ENCODE measurements at regions not wholly inside any gene's neighbourhood (a gene's known extent, or its start where the extent isn't known, plus 50 kb on each side); places are given as distances from the start of the nearest gene placed in this dataset.
"Not testable (repeated sequence)": the region's sequence is repeated elsewhere in the genome, so short reads cannot be mapped to it uniquely, and the experiment has no call there.

DNA sequence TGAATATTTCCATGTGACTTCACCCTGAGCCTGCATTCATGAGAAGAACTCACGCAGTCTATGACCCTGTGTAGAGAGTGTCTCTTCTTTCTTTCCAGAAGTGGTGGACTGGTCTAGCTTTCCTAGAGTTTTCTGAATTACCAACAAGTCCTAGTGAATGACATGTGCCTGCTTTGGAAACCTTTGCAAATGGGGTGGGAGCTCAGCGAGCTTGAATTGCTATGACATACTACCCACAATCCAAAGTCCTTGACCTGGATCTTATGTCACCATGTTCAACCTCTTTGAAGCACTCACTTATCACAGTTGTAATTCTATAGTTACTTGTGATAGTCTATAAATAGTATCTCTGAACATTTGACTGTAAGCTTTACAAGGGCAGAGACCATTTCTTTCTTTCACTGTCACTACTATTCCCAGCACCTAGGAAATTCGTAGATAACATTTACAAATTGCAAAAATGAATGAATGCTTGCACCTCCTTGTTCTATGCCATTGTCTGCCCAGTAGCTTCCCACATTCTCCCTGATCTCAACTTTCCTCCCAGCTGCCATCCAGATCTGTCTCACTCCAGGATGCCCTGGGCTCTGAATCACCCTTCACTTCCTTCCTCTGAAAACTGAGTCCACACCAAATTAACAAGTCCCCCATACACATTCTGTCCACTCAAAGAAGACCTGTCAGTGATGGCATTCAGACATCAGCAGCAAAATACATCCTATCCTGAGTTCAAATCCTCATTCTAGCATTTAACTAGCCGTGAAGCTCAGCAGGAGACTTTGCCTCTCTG, 201.9 kb upstream of the SESN3 start:
- DNase-seq, result no peak

DNA sequence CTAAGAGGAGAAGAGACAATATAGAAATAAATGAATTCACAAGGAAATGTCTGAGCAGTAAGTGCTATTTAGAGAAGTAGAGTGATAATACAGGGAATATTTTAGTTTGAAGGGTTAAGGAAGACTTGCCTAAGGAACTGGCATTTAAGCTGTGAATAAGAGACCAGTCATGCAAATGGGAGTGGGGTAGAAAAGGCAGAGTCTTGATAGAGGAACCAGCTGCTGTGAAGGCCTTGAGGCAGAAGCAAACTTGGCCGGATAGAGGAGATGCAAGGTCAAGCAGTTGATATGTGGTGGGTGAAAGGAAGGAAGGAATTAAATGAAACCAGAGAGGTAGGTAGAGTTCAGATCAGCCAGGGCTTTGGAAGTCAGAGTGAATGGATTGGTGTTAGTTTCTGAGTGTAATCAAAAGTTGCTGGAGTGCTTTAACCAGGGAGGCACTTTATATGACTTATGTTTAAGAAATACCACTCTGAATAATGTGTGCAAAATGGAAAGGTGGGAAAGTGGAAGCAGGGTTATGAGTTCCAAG, 198.4 kb upstream of the SESN3 start:
- DNase-seq, result no peak

DNA sequence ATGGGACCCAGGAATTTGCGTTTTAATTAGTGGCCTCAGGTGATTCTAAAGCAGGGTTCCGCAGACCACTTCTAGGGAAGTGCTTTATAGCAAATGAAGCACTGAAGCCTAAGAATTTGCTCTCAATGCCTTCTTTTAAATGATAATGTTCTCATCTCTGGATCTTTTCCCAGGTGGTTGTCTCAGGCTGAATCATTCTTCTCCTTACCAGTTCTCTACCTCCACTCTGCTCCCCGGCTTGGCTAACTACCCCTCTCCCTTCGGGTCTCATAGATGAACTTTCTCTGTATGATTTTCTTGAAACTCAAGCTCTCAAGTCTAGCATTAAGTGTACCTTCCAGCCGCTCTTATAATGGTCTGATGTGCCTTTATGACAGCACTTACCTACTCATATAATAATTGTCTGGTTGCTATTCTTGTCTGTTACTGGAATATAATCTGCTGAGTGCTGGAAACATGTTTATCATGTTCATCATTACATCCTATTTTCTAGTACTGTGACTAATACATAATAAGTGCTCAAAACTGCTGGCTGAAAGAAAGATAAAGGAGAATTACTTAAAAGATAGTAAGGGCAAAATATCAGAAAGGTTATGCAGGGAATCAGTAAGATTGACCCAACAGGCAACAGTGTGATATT, 195.9 kb upstream of the SESN3 start:
- DNase-seq, result no peak

DNA sequence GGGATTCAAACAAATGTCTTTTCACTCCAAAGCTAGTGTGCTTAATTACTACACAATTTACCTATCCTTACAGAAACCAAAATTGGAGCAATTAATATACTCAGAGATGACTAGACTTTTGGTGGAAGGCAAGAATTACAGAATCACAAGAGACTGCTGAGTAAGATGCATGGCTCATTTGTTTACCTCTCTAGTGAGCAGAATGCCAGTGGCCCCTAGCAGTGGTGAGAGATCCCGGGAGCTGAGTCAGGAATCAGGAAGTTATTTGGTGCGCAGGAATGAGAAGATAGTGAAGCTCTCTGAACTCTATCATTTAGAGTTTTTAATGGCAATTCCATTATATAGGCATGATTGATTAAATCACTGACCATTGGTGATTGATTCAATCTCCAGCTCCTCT, 188.9 kb upstream of the SESN3 start:
- DNase-seq, result no peak

DNA sequence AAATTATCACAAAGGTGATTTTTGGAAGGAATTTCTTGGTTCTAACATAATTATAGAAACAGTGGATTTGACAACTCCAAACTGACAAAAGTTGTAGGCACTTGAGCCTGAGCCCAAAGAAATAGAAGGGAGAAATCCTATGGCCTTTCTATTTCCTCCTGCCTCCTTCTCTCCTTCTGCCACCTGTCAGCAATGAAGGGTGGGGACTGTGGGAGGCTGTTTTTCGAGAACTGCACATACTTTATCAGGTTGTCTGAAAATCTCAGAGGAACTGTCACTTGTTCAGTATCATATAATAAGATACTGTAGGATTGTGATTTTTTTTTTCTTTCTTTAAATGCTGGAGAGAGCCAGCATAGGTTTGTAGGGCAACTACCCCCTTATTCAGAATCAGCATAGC, 187.9 kb upstream of the SESN3 start:
- DNase-seq, result no peak

DNA sequence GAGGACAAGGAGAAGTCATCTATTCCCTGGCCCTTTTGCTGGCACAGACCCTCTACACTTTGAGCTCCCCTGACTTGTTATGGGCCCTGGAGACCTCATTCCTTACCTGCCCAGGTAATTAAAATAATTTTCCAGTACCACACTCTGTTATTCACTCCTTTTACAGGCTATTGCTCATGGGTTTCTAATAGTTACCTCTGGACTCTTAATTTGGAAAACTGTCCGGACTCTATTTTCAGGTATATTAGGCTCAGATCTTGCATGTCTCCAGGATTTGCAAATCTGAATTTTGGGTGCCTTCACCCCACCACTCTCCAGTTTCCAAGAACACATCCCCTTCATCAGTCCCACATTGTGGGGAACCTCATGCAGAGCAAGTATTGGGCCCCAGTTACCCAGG, 186.8 kb upstream of the SESN3 start:
- DNase-seq, result no peak

DNA sequence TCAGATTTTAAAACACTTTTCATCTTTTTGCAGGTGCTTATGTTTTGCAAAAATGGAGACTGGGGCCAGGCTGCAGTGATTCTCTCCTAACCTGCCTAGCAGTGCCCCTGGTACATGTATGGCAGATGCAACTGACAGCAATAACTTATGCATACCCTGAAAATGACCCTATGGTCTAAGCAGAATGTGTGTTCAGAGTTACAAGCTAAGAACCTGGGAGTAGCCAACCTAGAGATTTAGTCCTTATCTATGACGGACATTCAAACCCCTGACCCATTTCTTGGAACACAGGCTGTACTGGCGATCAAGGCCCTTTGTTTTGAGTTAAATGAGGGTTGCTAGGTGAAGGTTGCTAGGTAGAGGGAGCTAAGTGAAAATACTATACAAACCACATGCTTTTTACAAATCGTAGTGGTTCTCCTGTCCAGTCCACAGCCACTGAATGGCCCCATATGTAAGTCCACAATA, 184.9 kb upstream of the SESN3 start:
- no peak for DNase-seq

DNA sequence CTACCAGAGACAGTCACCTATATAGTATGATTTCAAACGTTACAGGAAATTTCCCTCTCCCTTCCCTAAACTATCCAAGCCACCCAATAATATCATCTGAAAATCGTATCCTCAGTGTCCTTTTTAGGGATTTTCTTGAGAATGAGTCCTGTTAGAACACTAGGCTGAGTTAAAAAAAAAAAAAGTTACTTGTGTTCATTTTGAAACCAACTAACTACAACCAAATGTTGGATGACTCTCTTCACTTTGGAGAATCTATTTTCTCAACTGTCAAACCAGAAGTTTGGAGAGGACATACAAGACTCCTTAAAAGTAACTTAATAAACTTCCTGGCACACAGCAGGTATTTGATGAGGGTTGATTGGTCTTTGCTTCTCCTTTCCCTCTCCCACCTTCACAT, 183.2 kb upstream of the SESN3 start:
- DNase-seq, result no peak

DNA sequence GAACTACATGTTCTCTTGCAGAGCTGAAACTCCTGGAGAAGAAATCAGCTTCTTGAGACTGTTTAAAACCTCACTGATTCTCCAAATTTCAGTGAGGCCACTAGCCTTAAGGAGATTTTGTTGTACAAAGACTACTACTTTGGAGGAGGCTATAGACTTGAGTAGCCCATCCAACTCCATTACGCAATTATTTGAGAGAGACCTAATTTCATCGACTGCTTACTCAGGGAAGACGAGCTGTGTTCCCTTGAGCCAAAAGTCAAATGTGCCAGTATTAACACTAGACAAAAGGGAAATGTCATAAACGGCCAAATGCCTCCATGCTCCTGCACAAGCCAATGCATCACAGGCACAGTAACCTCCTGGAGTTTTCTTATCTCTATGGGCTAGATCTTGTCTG, 182.8 kb upstream of the SESN3 start:
- DNase-seq, result no peak

DNA sequence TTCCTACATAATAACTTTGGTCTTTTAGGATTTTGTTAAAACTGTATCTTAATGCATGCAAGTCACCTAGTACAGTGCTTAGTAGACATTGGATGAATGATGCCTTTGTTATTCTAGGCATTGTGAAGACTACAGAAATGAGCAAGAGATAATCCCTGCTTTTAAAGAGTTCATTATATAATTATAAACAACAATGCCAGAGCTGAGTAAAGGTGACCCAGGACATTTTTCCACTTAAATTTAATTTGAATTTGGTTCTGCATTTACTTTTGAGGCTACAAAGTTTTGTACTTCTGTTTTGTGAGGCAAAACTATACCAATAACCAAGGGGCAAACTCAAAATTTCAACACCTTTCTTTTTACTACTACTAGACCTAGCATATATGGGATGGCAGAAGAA, 182.0 kb upstream of the SESN3 start:
- DNase-seq, result no peak

DNA sequence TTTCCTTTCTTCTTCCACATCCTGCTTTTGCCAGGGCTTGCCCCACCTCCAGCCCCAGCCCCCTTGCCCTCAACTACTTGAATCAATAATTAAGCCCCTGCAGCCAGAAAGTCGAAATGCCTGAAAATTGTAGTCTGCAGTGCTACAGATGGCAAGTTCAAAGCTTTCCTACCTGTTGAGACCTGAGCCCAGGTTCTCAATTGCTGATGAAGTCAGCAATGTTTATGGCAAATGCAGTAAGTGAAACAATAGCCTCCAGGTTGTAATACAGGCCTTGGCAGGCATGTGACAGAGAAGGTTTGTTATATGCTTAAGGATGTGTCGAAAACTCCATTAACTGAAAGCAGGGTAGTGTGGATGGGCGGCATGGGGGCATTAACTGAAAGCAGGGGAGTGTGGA, 181.1 kb upstream of the SESN3 start:
- no peak for DNase-seq

DNA sequence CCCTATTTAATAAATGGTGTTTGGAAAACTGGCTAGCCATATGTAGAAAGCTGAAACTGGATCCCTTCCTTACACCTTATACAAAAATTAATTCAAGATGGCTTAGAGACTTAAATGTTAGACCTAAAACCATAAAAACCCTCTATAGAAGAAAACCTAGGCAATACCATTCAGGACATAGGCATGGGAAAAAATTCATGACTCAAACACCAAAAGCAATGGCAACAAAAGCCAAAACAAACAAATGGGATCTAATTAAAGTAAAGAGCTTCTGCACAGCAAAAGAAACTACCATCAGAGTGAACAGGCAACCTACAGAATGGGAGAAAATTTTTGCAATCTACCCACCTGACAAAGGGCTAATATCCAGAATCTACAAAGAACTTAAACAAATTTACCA, 179.7 kb upstream of the SESN3 start:
- DNase-seq, result not testable (repeated sequence)

DNA sequence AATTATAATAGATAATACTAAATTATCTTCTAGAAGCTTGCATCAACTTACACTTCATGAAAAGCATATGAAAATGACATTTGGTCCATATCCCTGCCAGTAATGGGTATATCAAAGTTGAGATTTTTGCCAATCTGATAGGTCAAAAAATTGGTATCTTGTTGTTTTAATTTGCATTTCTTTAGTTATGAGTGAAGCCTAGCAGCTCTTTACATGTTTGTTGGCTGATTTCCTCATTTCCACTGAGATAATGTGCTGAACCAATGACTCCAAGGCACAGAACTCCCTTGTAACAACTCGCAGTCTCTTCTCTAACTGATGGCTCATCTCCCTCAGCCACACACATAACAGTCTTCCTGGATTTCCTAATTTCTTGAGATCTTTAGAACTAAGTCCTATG, 175.3 kb upstream of the SESN3 start:
- DNase-seq, result no peak

DNA sequence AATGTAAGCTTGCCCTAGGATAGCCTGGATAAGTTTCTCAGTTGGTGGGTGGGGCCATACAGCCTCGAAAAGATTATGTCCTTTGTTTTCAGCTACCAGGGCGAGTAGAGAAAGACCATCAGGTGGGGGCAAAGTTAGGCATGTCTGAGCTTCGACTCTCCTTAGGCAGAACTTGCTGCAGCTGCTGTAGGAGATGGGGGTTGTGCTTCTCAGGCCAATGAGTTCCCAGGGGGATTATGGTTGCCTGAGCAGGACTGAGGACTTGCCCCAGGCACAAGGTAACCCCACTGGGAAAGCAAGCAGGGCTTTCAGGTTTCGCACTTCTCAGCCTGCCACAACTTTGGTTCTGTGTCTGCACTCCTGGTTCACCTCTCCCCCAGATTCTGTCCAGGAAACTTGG, 173.4 kb upstream of the SESN3 start:
- no peak for DNase-seq

DNA sequence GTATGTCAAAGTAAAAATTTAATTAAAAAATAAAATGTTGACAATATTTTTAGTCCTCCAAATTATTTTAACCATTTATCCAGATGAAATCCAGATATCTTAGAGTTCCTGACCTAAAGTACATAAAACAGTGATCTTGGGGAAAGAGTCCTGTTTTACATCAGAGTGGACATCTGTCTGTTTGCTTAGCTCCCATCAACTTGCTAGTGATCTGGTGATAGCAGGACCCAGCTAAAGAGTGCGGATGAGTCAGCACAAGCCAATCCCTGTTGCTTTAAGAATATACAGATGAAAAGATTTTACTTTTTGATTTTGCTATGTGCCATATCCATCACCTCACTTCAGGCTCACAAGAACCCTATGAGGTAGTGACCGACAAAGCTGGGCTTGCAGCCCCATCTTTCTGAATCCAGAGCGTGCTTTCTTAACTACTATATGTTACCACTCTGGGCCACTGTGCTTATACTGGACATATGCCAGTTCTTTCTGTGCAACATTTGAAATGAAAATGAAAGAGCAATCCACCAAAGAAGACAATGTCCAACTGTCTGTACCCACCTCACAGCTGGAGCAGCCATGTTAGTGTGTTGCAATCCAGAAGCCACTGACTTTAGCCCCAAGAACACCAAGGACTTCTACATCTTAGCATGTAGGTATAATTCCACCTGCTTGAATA, 167.6 kb upstream of the SESN3 start:
- no peak for DNase-seq

DNA sequence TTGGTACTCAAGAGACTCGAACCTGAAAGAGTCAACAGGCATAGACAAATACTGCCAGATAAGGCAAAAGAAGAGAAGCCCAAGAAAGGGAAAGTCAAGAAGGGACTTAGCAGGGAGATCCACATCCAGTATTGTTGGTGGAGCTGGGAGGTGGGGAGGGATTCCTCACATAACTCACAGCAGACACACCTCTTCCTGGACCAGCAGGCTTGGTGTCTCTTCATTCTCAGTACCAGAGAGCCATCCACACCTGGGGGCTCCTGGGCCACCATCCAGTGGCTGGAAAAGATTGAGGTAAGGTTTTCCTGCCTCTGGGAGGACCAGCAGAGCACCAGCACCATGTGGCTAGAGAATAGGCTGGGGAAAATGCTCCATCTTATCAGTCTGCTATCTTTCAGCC, 161.6 kb upstream of the SESN3 start:
- DNase-seq, result no peak

DNA sequence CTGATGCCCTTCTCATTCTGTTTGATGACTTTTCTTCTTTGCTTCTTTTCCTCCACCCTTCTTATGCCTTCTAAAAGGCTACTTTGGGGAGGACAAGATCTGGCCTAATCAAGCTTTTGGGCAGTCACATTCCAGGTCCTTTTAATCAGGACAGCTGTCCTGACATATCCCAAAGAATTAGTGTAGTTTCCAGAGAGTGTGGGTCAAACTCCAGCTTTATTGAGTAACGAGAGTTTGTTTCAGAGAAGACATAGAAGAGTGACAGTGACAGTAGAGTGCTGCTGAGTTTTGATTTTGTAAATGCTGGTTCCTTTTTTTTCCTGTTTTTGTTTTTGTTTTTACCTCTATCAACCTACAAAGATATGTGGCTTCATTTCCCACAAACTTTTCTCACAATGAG, 158.4 kb upstream of the SESN3 start:
- DNase-seq, result no peak

DNA sequence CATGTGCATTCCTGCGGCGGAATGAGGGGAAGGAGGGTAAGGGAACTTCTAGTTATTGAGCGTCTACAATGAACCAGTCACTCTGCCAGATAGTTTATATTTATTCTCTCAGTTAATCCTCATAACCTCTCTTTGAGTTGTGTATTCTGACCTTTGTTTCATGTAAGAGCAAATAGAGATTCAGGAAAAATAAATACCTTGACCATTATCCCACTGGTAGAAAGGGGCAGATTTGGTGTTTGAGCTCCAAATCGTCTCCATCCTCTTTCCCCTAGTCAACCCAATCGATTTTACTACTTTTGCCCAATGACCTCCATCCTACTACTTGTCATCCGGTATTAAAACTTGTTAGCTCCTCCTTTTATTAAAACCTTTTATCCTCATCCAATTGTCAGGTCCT, 157.1 kb upstream of the SESN3 start:
- no peak for DNase-seq

DNA sequence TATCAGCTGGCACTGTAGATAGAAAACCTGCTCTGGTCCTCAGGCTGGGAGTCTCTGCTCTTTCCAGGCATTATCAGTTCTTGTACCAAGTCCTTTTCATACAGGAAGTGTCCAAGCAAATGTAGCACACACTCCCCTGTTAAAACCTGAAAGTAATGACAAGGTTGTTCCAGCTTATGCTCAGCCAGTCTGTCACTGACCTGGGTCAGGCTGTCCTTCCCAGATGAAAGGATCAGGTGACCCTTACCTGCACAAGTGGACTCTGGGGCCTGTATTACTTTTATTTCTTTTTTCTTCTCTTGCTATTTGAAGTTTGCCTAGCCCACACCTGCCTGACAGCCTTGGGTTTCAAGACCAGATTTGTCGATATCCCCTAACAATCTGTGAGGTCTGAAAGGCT, 156.3 kb upstream of the SESN3 start:
- DNase-seq, result no peak

DNA sequence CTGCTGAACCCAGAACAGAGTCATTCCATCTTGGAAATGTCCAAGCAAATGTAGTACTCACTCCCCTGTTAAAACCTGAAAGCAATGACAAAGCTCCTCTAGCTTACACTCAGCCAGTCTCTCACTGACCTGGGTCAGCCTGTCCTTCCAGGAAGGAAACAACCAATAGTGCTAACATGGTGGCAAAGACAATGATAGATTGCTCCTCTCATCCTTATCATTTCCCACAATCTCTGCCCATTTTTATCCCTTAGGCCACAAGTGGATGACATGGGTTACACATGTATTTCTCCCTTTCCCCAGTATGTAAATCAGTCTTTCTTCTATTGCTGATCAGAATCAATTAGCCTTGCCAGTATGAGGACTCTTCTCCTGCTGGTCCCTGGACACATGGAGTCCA, 154.6 kb upstream of the SESN3 start:
- no peak for DNase-seq

DNA sequence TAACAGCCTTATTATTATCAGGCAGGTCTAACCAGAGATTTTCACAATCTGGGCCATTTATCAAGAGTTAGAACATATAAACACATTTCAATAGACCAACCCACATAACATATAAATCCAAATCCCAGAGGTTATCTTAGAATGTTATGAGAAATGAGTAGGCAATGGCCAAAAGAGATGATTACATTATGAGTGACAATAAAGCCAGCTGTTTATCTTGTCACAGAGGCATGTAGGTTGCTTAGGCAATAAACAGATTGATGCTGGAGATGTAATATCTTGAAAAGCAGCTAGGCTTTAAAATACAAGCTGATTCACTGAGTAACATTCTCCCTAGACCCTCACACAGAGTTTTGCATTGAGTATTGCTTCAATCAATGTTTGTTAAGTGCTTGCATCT, 148.5 kb upstream of the SESN3 start:
- DNase-seq, result no peak

DNA sequence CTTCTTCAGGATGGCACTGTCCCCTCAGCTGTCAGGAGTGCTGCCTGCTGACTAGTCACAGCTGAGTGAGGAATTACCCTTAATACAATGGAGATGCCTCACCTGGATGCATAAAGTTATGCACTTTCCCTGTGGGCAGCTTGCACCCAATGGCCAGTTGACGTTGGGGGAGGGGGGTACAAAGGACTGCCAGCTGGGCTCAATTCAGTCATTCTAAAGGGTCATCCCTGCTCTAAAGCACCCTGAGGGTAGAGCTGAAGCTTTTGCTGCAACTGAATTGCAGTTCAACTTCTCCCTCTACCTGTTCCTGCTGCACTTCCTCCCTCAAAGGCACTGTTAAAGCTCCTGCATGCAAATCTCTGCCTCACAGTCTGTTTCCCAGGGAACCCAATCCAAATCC, 147.8 kb upstream of the SESN3 start:
- DNase-seq, result no peak

DNA sequence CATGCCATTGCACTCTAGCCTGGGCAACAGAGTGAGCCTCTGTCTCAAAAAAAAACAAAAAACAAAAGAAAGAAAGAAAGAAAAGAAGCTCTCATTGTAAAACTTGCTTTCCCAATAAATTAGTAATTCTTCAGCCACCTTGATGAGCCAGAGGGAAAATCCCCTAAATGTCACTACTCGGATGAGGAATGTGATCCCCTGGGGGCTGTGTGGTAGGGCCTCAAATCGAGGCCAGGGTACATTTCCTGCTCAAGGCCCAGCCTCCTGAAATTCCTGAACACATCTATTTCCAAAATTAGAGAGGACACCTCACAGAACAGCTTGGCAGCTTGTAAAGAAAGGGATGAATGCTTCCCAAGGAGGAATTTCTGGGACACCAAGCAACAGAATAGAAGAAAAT, 147.1 kb upstream of the SESN3 start:
- no peak for DNase-seq

DNA sequence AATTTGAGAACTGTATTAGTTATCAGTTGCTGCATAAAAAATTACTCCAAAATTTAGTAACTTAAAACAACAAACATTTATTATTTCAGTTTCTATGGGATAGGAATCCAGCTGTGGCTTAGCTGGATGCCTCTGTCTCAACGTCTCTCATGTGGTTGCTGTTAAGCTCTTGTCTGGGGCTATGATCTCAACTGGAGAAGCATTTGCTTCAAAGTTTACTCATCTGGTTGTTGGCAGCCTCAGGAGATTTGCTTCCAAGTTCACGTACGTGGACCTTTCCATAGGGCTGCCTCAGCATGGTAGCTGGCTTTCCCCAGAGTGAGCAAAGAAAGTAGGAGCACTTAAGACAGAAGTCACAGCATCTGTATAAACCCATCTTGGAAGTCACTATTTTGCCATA, 144.9 kb upstream of the SESN3 start:
- no peak for DNase-seq
